ENCODE measurements at regions not wholly inside any gene's neighbourhood (a gene's known extent, or its start where the extent isn't known, plus 50 kb on each side); places are given as distances from the start of the nearest gene placed in this dataset.
A peak's percentile ranks its signal among the peaks of the same experiment; 100 is the strongest.
"Not testable (repeated sequence)": the region's sequence is repeated elsewhere in the genome, so short reads cannot be mapped to it uniquely, and the experiment has no call there.

DNA sequence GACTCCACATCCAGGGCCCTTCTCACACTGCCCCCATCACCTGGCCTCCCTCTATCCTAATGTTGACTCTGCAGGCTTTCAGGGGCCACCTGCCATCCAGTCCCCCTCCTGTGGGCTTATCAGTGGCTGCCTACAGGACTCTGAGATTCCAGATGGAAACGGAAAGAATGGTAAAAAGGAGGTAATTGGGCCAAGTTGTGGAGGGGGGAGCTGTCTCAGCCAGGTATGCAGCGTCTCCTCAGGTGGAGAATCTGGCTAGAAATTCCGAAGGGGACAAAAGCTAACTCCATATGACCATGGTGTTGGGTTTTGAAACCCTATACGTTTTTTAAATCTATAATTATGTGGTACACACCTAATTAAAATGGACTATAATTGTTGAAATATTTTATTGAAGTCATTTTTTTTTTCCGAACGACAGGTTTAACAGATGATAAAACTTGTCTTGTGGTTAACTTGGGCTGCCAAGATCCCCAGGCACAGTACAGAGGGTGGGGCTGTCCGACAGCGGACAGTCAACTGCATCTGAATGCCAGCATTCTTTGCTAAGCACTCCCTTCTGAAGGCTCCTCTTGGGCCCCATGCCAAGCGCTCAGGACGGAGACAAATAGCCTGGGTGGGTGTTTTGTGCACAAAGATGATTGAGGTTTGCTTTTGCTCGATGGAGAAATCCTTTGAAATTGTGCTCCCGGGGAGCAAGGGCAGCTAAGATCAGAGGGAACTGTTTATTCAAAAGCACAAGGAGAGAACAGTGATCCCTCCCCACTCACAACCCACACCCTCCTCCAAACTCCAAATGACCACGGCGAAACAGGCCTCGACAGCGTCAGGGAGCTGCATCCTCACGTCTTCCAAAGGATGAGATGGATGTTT, 365.6 kb downstream of the BCL11B start:
- DNase-seq (ENCODE audit: low read depth in 2 of 2) = no peak

DNA sequence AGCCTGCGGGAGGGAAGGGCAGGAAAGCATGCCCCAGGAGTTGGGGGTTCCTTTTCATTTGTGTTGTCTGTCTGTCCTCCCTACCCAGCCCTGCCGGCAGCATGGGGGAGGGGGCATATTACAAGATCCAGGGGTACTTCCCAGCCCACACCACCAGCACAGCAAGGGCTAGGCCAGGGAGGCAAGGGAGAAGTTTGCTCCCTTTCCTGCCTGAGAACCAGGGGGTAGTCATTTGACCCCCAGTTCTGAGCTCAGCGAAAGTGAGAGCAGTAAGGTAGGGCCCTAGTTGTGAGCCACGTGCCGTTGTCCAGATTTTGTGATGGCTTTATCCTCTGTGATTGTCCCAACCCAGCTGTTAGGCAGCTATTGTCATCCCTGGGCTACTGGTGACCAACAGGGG, 364.7 kb downstream of the BCL11B start:
- no peak for DNase-seq (ENCODE audit: low read depth in 2 of 2)

DNA sequence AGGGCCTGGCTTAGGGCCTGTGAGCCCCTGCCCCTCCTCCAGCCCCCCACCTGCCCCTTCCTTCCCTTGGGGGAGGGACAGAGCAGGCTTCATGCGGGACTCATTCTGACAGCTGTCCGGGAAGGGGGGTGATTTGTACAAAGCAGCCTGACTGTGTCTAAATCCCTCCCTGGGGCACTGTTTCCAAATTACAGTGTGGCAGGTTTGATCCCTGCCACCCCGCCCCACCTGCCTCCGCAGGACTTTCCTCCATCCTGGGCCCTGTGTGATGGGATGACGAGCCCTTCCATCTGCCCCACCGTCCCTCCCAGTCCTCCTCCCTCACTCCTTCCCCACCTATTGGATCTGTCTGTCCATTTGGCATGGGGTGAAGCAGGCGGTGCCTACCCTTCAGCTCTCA, 363.9 kb downstream of the BCL11B start:
- DNase-seq (ENCODE audit: low read depth in 2 of 2) = no peak

DNA sequence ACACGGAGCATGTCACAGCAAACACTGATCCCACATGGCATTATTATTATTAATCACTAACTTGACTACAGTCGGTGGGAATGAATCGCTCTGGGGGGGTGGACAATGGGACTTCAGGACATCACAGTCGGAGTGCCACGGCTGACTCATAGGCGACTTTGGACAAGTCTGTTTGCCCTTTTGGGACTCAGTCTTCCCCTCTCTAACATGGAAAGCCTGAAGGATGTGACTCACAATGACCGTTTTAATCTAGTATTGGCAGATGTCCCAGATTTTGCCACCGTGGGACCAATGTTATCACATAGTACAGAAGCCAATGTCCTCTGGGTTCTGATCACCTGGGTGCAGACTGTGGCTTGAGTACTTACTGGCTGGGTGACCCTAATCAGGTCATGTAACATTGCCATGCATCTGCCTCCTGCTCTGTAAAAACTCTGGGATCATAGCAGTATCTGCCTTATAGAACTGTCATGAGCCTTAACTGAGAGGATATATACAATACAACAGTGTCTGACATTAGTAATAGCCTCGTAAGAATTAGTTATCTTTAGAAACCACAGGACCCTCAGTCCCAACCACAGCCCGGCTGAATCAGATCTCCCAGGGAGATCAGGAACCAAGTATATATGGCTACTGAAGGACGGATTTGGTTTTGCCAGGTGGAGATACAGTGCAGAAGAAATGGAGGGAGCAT, 362.6 kb downstream of the BCL11B start:
- no peak for DNase-seq (ENCODE audit: low read depth in 2 of 2)

DNA sequence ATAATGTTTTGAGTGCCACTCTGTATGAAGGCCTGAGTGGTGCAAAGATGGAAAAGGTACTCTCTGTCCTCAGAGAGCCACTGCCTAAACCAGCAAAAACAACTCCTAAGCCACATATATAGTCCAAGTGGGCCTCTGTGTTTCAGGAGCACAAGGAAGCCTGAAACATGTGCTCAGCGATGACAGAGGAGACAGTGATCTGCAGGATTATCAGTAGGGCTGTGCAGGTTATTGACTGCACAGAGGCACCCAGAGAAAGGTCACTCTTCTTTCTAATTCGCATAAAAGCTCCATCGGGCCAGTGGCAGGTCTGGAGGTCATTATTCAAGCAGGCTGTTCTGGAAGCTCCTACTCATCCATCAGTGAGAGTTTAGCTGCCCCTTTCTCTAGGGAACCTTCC, 361.9 kb downstream of the BCL11B start:
- no peak for DNase-seq (ENCODE audit: low read depth in 2 of 2)

DNA sequence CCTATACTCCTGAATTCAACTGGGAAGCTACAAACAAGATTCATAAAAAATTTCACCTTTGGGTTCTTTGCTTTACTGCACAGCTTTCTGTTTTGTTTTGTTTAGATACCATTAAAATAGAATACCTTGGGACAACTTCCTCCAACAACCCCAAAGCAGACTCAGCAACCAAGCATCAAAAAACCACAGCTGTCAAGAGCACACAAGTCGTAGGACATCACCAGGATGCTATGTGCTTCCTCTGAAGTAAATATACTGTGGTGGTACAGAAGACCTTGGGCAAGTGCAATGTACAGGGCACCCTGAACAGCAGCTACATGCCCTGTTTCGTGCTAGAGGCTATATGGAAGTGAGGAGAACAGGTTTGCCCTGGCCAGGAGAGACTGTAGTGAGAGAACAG, 359.3 kb downstream of the BCL11B start:
- DNase-seq (ENCODE audit: low read depth in 2 of 2) = no peak

DNA sequence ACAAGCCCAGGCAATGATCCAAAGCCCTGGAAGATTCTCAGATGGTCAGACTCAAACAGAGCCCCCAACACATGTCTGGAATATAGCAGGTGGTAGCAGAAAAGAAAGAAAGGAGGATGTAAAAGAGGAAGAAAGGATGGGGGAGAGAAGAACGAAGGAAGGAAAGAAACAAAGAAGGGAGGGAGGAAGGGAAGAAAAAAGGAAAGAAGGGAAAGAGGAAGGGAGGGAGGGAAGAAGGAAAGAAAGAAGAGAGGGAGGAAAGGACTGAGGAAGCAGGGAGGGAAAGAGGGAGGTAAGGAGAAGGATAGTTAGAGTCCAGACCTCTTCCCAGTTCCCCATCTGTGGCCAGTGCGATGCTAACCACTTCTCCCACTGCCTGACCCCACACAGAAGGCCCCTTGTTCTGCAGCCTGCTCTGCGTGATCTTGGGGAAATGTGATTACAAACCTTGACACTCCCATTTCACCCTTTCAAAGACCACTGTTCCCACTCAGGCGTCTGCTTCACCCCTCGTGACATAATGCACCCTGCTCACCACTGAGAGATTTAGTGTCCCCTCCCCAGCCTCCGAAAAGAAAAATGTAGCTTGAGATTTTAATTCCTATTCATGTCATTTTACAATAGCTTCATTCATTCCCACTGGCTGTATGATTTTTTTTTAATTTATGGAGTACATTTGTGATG, 357.9 kb downstream of the BCL11B start:
- DNase-seq (ENCODE audit: low read depth in 2 of 2) = no peak

DNA sequence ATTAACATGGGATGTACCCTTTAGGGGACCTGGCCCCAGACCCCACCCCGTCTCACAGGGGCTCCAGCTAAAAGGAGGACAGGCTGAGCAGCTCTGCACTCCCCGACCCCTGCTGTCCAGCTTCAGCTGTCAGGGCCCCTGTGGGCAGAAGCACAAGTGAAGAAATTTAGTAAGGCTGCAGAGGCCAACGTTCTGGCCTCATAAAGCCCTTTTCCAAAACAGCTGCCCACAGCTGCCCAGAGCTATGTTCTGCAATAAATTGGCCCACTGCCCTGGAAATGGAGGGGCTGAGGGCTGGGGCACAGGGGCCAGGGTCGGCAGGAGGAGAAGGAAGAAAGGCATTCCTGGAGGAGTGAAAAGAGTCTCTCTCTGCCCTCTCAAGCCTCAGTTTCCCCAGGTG, 357.1 kb downstream of the BCL11B start:
- DNase-seq (ENCODE audit: low read depth in 2 of 2) = no peak

DNA sequence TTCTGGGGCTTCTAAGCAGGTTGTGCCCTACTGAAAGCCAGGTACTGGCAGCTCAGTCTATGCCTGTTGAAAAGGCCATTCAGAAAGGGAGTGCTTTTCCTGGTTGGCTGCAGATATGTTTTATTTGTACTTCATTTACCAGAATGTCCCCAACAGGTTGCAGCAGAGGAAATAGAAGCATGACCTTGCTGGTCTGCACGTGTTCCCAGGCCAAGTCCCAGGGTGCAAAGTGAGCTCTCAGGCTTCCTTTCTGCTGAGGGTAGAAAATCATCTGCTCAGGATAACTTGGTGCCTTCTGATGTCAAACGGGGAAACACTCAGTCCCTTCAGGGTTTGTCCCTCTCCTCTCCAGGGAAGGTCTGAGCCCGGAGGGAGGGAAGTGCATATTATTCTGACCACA, 356.4 kb downstream of the BCL11B start:
- DNase-seq (ENCODE audit: low read depth in 2 of 2) = no peak

DNA sequence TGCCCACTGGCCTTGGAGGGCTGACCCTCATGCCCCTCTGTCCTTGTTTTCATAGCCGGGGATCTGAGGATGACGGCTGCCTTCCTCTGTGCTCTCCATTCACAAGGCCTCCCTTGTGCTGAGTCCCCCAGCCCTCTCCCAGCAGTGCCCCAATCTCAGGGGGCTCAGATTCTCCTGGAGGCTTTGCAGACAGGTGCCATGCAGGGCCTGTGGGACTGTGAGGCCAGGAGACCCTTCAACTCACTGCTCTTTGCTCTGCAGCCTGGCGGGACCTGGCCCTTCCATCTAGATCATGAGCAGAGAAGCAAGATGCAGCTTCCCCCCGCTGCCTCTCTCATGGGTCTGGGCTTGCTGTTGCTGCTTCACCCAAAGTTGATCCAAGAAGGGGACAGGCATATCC, 356.0 kb downstream of the BCL11B start:
- no peak for DNase-seq (ENCODE audit: low read depth in 2 of 2)

DNA sequence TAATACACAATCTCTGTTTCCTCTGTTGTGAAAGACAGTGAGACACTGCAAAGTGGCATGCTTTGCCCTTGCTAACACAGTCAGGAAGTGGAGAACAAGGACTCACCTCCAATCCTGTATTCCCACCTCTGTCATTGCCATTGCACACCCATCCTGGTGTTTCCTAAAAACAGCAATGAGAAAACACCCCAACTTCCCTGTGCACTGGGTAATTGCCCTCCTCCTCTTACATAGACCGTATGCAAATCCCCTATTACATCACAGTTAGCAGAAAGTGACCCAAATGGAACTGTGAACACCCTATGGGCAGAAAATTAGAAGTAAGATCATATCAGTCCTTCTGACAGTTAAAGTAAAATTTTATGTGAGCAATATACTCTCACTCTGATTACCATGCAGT, 355.5 kb downstream of the BCL11B start:
- no peak for DNase-seq (ENCODE audit: low read depth in 2 of 2)

DNA sequence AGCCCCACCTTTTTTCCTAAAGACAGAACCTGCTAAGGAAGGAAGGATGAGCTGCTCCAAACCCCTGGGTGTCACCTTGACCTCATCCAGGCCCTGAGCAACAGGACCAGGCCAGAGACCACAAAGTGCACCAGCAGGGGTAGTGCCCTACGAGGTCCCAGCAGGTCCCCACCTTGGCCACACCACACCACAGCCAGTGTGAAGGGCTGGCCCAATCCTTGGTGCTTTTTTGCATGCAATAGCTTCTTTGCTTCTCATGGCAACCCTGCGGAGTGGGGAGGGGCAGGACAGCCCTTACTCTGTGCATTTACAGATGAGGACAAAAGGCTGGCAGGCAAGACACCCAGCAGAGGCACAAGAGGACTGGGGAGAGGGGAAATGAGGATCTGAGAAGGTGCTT, 352.6 kb downstream of the BCL11B start:
- DNase-seq (ENCODE audit: low read depth in 2 of 2) = no peak

DNA sequence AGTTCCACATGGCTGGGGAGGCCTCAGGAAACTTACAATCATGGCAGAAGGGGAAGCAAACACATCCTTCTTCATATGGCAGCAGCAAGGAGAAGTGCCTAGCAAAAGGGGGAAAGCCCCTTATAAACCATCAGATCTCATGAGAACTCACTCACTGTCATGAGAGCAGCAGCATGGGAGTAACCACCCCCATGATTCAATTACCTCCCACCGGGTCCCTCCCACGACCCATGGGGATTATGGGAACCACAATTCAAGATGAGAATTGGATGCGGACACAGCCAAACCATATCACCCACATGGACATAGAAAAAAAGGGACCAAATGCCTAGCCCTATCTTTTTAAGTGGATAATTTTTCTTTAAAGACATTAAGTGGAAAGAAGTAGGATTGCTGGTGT, 350.7 kb downstream of the BCL11B start:
- DNase-seq (ENCODE audit: low read depth in 2 of 2) = not testable (repeated sequence)

DNA sequence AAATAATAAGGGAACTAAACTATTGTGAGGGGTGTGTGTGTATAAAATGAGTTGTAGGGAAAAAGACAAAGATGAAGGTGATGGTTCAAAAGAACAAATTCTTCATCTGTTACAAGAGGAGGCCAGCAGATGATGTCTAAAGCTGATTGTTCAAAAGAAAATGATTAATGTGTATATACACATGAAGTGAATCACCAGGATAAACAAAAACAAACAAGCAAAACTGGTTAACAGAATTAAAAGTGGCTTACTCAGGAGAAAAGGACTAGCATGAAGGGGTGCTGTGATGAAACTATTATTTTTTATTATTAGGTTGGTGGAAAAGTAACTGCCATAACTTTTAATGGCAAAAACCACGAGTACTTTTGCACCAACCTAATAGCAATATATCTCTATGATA, 348.4 kb downstream of the BCL11B start:
- no peak for DNase-seq (ENCODE audit: low read depth in 2 of 2)

DNA sequence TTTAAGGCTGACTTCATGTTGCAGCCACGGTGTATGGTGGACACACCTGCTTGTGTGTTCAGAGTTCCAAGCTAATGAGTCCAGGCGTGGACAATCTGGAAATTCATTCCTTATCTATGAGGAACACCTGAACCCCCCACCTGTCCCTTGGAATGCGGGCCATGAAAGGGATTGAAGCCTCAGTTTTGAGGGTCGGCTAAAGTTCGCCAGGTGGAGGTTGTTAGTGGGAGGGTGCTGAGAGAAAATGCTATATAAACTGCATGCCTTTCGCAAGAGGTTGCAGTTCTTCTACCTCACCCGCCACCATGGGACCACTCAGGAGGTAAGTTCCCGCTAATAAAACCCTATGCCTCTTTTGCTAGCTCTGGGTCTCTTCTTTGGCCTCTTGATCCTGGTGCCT, 348.0 kb downstream of the BCL11B start:
- DNase-seq (ENCODE audit: low read depth in 2 of 2) = no peak

DNA sequence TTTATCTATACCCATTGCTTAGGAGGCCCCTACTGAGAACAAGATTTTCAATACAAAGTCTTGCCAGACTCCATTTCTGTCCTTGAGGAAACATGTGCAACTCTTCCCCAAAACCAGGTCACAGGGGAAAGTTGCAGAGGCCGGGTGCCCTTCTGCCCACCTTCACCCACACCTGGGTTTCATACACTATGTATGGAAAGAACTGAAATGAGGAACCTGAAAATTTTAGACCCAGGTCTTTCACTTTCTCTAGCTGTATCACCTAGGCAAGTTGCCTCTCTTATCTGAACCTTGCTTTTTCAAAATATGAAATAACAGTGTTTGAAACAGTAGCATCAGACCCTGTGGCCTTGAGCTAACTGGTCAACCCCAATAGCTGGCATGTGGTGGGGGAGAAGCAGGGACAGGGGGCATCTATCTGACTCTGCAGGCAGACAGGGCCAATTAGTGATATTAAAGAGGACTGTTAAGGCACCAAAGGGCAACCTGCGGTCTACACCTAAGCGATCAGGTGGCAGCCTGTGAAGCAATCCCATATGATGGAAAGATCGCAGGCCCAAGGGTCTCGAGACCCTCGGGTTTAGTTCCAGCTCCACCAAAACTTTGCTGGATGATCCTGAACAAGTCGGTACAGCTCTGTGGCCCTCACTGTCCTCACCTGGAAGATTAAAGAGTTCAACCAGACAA, 346.5 kb downstream of the BCL11B start:
- no peak for DNase-seq (ENCODE audit: low read depth in 2 of 2)

DNA sequence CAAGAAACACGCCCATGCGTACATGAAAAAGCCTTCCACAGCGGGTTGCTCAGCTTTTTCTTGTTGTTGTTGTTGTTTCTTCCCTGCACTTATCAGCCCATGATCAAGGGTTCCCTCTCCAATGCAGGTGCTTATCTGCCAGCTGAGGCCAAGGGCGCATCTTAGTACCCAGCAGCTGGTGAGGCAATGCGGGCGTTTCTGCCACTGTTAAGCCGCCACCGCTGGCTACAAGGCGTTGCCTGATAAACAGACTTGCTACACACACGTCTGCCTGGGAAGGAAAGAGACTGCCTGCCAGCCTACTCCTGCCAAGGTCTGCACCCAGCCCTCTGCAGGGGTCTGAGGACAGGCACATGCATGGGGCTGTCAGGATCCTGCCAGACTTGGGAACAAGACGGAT, 345.9 kb downstream of the BCL11B start:
- no peak for DNase-seq (ENCODE audit: low read depth in 2 of 2)

DNA sequence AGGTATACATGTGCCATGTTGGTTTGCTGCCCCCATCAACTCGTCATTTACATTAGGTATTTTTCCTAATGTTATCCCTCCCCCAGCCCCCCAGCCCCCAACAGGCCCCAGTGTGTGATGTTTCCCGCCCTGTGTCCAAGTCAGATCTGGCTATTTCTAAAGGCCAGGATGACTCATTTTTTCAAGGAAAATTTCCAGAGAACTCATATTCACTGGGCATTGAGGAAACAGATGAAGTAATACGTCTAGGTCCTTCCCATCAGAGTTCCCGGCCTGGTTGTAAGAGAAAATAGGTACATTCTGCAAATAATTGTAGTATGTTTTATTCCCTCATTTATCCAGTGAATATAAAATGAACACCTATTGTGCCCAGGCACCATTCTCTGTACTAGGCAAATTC, 345.2 kb downstream of the BCL11B start:
- no peak for DNase-seq (ENCODE audit: low read depth in 2 of 2)

DNA sequence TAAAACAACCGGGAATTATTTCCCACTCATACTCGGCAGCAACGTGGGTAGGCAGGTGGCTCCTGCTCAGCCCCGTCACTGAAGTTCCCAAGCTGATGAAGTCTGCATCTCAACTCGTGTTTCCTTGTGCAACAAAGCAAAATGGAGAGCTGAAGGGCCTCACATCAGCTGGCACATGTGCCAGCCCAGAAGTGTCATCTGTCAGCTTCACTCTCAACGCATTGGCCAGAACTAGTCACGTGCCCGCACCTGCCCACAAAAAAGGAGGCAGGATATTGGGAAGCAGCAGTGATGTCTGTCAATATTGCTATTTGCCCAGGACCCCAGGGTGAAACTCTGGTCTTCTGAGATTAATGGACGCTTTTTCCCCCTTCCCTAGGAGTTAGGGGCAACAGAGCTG, 344.0 kb downstream of the BCL11B start:
- no peak for DNase-seq (ENCODE audit: low read depth in 2 of 2)

DNA sequence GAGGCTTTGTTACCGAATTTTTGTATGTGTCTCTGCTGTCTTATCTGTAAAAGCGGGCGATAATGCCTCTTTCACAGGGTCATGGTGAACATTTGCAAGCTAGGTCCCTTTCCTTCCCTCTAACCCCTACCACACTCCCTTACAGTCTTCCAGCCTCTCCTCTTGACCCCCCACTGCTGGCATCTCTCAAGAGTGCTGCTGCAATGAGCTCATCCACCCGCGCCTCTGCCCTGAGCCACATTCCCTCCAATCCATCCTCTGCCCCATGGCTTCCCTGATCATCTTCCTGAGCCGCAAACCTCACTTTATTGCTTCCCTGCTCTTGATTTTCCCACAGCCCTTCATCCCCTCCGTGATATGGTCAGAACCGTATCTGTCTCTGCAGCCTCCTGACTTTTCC, 343.6 kb downstream of the BCL11B start:
- no peak for DNase-seq (ENCODE audit: low read depth in 2 of 2)

DNA sequence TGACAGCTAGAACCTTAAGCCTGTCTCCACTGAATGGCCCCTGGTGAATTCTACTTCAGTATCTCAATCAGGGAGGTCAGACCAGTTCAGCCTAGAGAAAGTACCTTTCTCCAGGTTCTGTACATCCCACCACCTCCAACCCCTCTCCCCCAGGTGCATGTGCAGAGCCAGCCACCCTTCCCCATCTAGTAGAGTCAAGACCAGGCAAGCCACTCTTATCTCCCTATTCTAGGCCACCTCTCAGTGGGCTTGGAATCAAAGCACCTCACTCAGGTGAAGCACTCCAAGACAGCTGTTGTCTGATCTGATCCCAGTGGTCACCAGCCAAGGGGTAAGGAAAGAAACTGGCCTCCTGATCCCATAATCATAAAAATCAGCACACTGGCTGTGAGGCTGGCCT, 340.9 kb downstream of the BCL11B start:
- DNase-seq (ENCODE audit: low read depth in 2 of 2) = no peak

DNA sequence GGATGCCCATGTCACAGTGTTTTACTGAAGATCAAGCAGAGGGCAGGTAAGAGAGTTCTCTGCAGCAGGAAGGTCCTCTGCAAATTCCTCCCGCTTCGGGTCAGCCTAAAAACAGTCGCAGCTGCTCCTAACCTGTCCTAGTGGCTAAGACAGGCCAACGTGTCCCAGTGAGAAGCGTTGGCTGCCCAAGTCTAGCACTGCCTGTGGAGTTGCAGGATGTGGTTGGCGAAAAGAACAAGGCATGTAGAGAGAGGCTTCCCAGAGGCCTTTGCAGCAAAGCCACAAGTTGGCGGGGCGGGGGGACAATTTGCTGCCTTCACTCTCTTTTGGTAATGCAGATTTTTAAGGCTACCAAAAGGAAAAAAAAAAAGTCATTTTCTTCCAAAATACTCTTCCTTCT, 340.1 kb downstream of the BCL11B start:
- peak; percentile 23 to 34 for DNase-seq (ENCODE audit: low read depth in 2 of 2)
